Body of pancreas (tissue), 4 donors: ENCODE measurements at regions not wholly inside any gene's neighbourhood (a gene's known extent, or its start where the extent isn't known, plus 50 kb on each side); places are given as distances from the start of the nearest gene placed in this dataset.

ENCODE experiments used
- CTCF ChIP-seq, 7 experiments: fragments of 450-650 bp in 4 of 7; fragments of 200-600 bp in 3 of 7; sonication (generic) in 3 of 7; IDR thresholded peaks; one replicate each; pipeline ENCODE4 v1.5.1; 2016 to 2019; ENCODE audit warnings: antibody characterized with exemption in 7 of 7
- POLR2A ChIP-seq, 3 donors: fragments of 450-650 bp; IDR thresholded peaks; one replicate each; pipeline ENCODE4 v1.6.1; 2016; ENCODE audit warnings: antibody characterized with exemption in 3 of 3, mild to moderate bottlenecking in 2 of 3

DNA sequence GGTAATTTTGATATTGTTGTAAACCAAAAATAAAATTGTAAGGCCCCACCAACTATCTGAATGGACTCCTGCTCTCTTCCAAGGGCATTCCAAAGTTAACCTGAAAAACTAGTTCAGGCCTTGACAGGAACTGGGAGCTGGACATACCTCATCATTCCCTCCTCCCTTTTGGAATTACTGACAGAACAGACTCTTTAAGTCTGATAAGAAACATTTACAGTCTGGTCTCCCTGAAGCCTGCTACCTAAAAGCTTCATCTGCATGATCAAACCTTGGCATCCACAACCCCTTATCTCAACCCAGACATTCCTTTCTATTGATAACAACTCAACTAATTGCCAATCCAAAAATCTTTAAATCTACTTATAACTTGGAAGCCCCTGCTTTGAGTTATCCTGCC lies 123.8 kb downstream of the TLR5 start:
- no peak for TF ChIP-seq CTCF (IDR thresholded peaks at IDR 0.05)
- no peak for TF ChIP-seq POLR2A (IDR thresholded peaks at IDR 0.05)
